Heart left ventricle (tissue), 13 donors: ENCODE measurements at regions not wholly inside any gene's neighbourhood (a gene's known extent, or its start where the extent isn't known, plus 50 kb on each side); places are given as distances from the start of the nearest gene placed in this dataset.

ENCODE experiments used
- POLR2A ChIP-seq, 2 donors: fragments of 450-650 bp; IDR thresholded peaks; one replicate each; pipeline ENCODE4 v1.6.1; 2017; ENCODE audit warnings: antibody characterized with exemption in 2 of 2, mild to moderate bottlenecking in 2 of 2, moderate library complexity in 2 of 2
- TF ChIP-seq, protein P1 (sequence below), 12 donors: fragments of 200-600 bp; sonication (generic) in 4 of 12; IDR thresholded peaks; one replicate each; pipeline versions ENCODE4 v1.5.0 to v1.8.0; 2018 to 2022; ENCODE audit warnings: antibody characterized with exemption in 12 of 12, mild to moderate bottlenecking in 5 of 12
- donor health status: ischemic (EF 13 %, LVEDD 7.1; RV severe dilation, severe dysfunction).
- donor health status: DM: no; HTN: yes; CAD: no.
- donor health status: DM: no; HTN: no; CAD: no.
- donor health status: ischemic (EF 25% LVEDD 6.9; RV normal size, moderate dysfunction).
- donor health status: ischemic (EF 25% LVEDD 5.7; RV mildly dilated, moderate dysfunction).
- donor health status: ischemic (EF 35%, LVEDD 5.7; RV mildly dilated, moderate dysfunction).
- donor health status: nonischemic (EF 11% LVEDD 7.7; RV severe dilation, severe dysfunction).
- donor health status: DM: yes; HTN: yes; CAD: no.
- donor health status: PGD.
- donor health status: ischemic (EF 29% LVEDD 5.4; RV normal size, mild dysfunction).
- donor health status: nonischemic (EF 23%, LVEDD 6.1; RV moderate dilation, normal function).

DNA sequence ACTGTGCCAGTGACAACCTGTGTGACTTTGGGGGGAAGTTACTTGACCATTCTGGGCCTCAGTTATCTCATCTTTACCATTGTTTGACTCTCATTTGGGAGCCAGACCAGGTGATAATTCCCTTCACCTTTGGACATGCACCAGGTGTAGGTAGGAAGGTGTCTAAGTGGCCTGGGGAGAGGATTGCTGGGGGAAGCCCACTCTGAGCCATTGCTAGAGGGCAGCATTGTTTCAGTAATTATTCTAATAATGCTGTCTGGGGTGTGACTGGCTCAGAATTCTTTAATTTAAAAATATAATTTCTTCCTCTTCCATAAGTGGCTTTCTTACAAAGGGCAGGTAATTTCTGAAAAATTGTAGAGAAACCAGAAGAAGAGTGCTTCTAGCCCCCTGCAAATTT, 104.3 kb downstream of the RTL9 start:
- TF ChIP-seq, protein P1, sequence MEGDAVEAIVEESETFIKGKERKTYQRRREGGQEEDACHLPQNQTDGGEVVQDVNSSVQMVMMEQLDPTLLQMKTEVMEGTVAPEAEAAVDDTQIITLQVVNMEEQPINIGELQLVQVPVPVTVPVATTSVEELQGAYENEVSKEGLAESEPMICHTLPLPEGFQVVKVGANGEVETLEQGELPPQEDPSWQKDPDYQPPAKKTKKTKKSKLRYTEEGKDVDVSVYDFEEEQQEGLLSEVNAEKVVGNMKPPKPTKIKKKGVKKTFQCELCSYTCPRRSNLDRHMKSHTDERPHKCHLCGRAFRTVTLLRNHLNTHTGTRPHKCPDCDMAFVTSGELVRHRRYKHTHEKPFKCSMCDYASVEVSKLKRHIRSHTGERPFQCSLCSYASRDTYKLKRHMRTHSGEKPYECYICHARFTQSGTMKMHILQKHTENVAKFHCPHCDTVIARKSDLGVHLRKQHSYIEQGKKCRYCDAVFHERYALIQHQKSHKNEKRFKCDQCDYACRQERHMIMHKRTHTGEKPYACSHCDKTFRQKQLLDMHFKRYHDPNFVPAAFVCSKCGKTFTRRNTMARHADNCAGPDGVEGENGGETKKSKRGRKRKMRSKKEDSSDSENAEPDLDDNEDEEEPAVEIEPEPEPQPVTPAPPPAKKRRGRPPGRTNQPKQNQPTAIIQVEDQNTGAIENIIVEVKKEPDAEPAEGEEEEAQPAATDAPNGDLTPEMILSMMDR (IDR thresholded peaks at IDR 0.05), result peak in 3 of 12 donors; percentile 12 to 15 (median 12)
- no peak for TF ChIP-seq POLR2A (IDR thresholded peaks at IDR 0.05)
